ENCODE measurements at regions not wholly inside any gene's neighbourhood (a gene's known extent, or its start where the extent isn't known, plus 50 kb on each side); places are given as distances from the start of the nearest gene placed in this dataset.

DNA sequence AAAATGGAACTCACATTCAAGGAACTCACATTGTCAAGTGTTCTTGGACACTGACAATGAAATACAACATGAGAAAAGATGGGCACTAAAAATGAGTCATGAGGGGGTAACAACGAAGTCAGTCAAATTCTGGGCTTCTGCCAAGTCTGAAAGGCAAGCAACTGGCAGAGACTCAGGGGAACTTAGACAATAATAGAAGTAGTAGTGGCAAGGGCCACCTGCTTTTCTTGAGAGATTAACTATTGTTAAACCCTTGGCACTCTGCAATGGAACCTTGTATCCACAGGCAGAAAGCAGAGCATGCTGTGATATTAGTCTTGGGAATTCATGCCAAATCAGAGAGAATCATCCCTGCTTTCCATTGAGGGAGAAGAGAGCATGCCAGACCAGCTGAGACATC, 382.6 kb upstream of the CDH2 start:
- no peak overlapping the region for H3K27ac Mint-ChIP-seq
- H3K4me3 Mint-ChIP-seq, result no peak overlapping the region
- no peaks in the 10 kb centered on the region for H3K4me1 Mint-ChIP-seq (ENCODE audit: low read depth in 2 of 2)
- ATAC-seq (replicated peaks), result no peak
- no peak for DNase-seq
- H3K27me3 Mint-ChIP-seq, result no peaks in the 10 kb centered on the region
- no peaks in the 10 kb centered on the region for H3K36me3 Mint-ChIP-seq (ENCODE audit: insufficient read depth)
- H3K9me3 Mint-ChIP-seq, result peaks cover 2 to 4% of the 10 kb centered on the region in 2 donors

DNA sequence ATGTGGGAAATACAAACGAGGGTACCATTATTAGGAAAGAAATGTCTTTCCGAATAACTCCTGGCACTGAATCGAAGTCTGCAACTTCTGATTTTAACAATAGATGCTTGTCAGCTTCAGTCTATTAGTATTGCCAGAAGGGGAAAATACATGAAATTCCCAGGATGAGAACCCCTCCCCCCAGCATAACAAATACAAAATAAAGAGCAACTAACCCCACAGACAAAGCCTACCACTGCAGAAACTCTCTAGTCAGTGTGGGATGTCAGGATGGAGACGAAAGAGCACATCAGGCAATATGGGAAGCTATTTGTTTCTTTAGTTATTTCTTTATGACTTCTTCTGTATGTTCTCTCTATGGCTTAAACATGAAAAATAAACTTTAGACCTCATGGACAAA, 365.0 kb upstream of the CDH2 start:
- no peaks in the 10 kb centered on the region for H3K27me3 Mint-ChIP-seq
- H3K4me1 Mint-ChIP-seq (ENCODE audit: low read depth in 2 of 2), result no peaks in the 10 kb centered on the region
- ATAC-seq (replicated peaks) (no peak), DNase-seq (no peak)
- no peak overlapping the region for H3K4me3 Mint-ChIP-seq
- H3K9me3 Mint-ChIP-seq, result peaks cover 7% of the 10 kb centered on the region in 2 donors
- no peaks in the 10 kb centered on the region for H3K36me3 Mint-ChIP-seq (ENCODE audit: insufficient read depth)
- no peak overlapping the region for H3K27ac Mint-ChIP-seq

DNA sequence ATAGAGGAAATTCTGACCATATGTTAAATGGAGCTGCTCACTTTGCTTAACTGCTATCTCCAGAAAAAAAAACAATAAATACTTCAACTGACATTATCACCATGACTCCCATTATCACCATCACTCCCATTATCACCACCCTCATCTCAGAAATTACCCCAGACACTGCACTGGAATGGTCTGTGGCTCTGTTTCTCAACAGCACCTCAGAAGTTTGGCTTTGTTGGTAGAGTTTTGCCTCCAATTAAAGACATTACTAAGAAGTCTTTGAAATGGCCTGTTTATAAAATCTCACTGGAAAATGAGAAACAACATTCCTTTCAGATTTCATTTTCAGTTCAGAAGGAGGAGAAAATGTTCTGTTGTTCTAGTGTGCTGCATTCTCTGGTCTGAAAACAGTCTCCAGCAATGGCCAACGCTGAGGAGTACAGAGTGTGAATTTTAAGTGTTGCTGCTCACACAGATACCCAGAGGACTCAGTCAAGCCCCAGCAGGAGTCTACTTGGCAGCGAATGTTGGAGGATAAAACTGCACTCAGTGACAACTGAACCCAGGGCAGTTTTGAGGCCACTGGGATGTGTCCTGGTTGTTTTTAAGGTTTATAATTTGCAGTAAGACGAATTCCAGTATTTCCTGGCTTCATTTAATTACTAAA, 364.5 kb upstream of the CDH2 start:
- Mint-ChIP-seq H3K4me1 (ENCODE audit: low read depth in 2 of 2) (no peaks in the 10 kb centered on the region), H3K4me3 (no peak overlapping the region), H3K27me3 (no peaks in the 10 kb centered on the region), H3K9me3 (peaks cover 7% of the 10 kb centered on the region in 2 donors), H3K27ac (no peak overlapping the region), H3K36me3 (ENCODE audit: insufficient read depth) (no peaks in the 10 kb centered on the region)
- no peak for DNase-seq
- no peak for ATAC-seq (replicated peaks)

DNA sequence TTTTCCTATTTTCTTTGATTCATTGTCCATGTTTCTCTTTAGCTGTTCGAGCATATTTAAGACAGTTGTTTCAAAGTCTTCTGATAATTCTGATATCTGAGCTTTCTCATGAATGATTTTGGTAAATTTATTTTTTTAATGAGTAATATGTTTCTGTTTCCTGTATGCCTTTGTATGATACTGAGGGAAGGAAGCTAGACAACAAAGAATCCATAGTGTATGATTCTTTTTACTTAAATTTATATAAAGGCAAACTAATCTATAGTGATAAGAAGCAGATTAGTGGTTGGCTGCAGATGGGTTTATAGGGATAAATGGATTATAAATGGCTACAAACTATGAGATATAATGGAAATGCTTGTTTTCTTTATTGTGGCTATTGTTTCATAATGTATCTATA, 352.7 kb upstream of the CDH2 start:
- Mint-ChIP-seq H3K9me3 (peaks cover 9 to 10% of the 10 kb centered on the region in 2 donors), H3K27me3 (no peaks in the 10 kb centered on the region), H3K4me1 (ENCODE audit: low read depth in 2 of 2) (no peaks in the 10 kb centered on the region), H3K27ac (no peak overlapping the region), H3K36me3 (ENCODE audit: insufficient read depth) (no peaks in the 10 kb centered on the region), H3K4me3 (no peak overlapping the region)
- ATAC-seq (replicated peaks) (no peak), DNase-seq (no peak)

DNA sequence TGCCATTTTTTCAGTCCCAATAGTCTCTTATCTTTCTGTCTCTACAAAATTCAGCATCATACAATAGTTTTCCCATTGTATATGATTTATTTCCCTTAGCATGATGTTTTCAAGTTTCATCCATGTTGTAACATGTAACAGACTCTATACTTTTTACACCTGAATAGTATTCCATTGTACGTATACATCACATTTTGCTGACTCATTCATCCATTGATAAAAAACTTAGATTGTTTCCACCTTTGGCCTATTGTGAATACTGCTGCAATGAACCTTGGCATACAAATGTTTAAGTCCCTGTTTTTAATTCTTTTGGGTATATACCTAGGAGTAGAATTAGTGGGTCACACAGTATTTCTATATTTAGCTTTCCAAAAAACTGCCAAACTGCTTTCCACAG, 349.3 kb upstream of the CDH2 start:
- DNase-seq (no peak), ATAC-seq (replicated peaks) (no peak)
- Mint-ChIP-seq H3K27me3 (no peaks in the 10 kb centered on the region), H3K9me3 (peaks cover 4 to 8% of the 10 kb centered on the region in 2 donors), H3K36me3 (ENCODE audit: insufficient read depth) (no peaks in the 10 kb centered on the region), H3K27ac (no peak overlapping the region), H3K4me3 (no peak overlapping the region), H3K4me1 (ENCODE audit: low read depth in 2 of 2) (no peaks in the 10 kb centered on the region)

DNA sequence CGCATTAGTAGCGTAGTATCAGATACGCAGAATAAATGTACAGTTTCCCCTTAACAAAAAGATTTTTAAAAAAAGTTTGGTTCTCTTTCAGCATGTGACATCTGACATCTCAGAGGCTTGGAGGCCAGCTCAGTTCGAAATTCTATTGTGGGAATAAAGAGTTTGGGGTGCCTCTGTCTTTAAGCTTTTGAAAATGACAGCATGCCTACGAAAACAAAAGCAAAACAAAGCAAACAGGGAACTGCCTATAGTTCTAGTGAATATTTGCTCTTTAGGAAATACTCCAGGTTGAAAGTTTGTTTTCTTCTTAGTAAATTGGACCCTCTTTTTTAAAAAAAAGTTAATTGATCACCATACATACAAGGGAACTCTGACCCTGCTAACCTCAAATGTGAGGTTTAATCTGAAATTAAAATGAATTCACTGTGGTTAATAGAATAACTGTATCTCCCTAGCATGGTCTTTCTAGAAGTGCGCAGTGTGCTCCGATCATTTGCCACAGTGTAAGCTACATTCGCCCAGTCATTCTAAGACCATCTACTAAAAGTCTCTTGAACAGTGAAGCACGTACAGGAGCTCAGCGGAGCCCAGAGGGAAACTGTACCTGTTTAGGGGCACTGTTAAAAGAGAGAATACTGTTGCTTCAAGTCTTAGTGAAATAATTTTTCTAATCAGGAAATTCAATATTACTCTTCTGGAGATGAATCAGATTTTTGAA, 347.0 kb upstream of the CDH2 start:
- Mint-ChIP-seq H3K4me3 (no peak overlapping the region), H3K27me3 (no peaks in the 10 kb centered on the region), H3K9me3 (peaks cover 0 to 2% of the 10 kb centered on the region in 2 donors), H3K27ac (no peak overlapping the region), H3K4me1 (ENCODE audit: low read depth in 2 of 2) (no peaks in the 10 kb centered on the region), H3K36me3 (ENCODE audit: insufficient read depth) (peaks cover 3% of the 10 kb centered on the region)
- DNase-seq, result no peak
- no peak for ATAC-seq (replicated peaks)

DNA sequence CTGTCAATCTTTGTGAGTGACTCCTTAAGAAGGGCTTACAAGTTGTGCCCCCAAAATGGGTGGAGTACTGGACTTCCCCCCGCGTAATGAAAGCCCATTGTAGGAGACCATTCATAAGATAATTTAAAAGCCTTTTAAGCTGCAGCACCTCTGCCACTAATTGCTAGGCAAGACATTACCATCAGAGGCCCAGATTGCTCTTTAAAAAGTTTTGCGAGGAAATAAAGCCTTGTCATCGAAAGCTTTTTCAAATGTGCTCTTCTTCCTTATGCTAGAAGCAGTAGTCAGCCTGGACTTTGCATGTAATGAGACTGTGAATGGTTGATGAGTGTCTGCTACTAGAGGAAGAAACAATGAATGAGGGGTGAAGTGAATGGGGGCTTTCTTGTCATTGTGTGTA, 345.3 kb upstream of the CDH2 start:
- H3K27me3 Mint-ChIP-seq, result no peaks in the 10 kb centered on the region
- H3K9me3 Mint-ChIP-seq, result peaks cover 4 to 5% of the 10 kb centered on the region in 2 donors
- DNase-seq (no peak), ATAC-seq (replicated peaks) (no peak)
- no peaks in the 10 kb centered on the region for H3K4me1 Mint-ChIP-seq (ENCODE audit: low read depth in 2 of 2)
- H3K27ac Mint-ChIP-seq, result no peak overlapping the region
- peaks cover 3% of the 10 kb centered on the region for H3K36me3 Mint-ChIP-seq (ENCODE audit: insufficient read depth)
- H3K4me3 Mint-ChIP-seq, result no peak overlapping the region

DNA sequence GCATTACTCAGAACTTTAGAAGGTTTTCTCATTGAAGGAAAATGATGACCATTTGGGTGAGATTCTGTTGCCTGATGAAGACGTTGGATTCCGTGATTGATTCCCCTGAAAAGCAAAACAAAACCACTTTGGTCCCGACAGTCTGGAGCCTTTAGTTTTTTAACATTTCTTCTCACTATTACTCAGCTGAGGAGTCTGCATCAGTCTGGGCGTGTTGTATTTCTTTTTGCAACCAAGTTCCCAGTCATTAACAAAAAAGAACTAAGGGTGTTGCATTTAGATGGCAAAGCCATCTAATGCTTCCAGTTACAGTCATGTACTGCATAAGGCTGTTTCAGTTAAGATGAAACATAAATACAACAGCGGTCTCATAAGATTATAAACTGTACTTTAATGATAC, 343.1 kb upstream of the CDH2 start:
- Mint-ChIP-seq H3K27ac (no peak overlapping the region), H3K4me1 (ENCODE audit: low read depth in 2 of 2) (no peaks in the 10 kb centered on the region), H3K4me3 (no peak overlapping the region), H3K27me3 (no peaks in the 10 kb centered on the region), H3K9me3 (peaks cover 5 to 8% of the 10 kb centered on the region in 2 donors), H3K36me3 (ENCODE audit: insufficient read depth) (peaks cover 3% of the 10 kb centered on the region)
- ATAC-seq (replicated peaks), result no peak
- no peak for DNase-seq

DNA sequence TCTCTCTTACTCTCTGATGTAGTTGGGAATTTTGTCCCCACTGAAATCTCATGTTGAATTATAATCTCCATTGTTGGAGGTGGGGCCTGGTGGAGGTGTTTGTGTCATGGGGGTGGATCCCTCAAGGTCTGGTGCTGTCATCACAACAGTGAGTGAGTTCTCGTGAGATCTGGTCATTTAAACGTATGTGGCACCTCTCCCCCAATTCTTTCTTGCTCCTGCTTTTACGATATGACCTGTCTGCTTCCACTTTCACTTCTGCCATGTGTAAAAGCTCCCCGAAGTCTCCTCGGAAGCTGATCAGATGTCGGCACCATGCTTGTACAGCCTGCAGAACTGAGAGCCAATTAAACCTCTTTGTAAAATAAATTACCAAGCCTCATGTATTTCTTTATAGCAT, 337.8 kb upstream of the CDH2 start:
- Mint-ChIP-seq H3K27me3 (no peaks in the 10 kb centered on the region), H3K4me3 (no peak overlapping the region), H3K4me1 (ENCODE audit: low read depth in 2 of 2) (no peaks in the 10 kb centered on the region), H3K9me3 (peaks cover 10 to 28% of the 10 kb centered on the region in 2 donors), H3K36me3 (ENCODE audit: insufficient read depth) (no peaks in the 10 kb centered on the region), H3K27ac (no peak overlapping the region)
- ATAC-seq (replicated peaks) (no peak), DNase-seq (no peak)

DNA sequence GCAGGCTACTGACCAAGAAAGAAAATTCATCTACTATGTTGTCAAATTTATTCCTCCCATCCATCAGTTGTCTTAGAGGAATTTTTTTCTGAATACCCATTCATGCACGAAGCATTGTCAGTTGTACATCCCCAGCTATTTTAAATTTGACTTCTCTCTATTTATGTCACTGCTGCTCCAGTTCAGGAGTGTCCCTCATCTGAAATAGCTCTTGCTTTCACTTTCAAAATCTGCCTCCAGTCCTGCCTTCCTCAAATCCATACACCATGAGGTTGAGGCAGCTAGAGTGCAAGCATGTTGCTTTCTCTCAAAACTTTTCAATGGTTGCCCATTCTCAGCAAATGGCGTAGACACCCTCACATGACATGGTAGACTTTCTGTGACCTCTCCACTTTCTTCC, 335.4 kb upstream of the CDH2 start:
- no peaks in the 10 kb centered on the region for H3K27me3 Mint-ChIP-seq
- peaks cover 7 to 24% of the 10 kb centered on the region in 2 donors for H3K9me3 Mint-ChIP-seq
- no peaks in the 10 kb centered on the region for H3K4me1 Mint-ChIP-seq (ENCODE audit: low read depth in 2 of 2)
- no peak overlapping the region for H3K27ac Mint-ChIP-seq
- ATAC-seq (replicated peaks), result no peak
- DNase-seq, result no peak
- H3K36me3 Mint-ChIP-seq (ENCODE audit: insufficient read depth), result no peaks in the 10 kb centered on the region
- H3K4me3 Mint-ChIP-seq, result no peak overlapping the region

DNA sequence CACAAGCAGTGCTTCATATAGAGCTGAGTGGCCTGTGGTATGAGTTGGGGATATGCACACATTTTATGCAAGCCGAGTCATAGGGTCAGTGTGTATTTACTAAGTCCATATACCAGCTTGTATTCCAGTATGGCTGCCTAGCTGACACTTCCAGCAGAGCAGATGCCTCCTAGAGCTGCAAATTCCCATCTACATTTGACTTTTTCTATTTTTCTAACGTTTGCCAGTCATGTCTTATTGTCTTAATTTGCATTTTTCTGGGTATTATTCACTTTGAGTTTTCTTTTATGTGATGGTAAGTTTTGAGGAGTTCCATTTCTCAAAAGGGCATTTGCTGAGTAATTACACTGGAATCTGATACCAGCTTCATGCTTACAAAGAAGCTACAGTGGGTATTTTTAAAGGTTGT, 334.5 kb upstream of the CDH2 start:
- H3K27me3 Mint-ChIP-seq, result no peaks in the 10 kb centered on the region

DNA sequence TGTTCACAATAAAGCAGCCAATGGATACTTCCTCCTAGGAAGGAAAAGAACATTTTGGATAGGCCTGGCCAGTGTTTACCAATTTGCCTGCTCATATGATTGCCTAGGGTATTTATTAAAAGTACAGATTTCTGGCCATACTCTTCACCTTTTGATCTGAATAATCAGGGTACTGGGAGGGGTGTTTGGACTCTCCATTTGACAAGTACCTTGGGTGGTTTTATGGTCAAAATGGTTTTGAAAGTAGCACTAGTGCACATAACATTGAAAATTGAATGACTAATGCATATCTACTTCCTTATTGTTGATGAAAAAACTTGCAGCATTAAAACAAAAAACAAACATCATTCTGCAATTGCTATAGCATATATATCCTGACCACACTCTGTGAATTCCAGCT, 333.3 kb upstream of the CDH2 start:
- H3K36me3 Mint-ChIP-seq (ENCODE audit: insufficient read depth), result no peaks in the 10 kb centered on the region
- no peak for ATAC-seq (replicated peaks)
- no peak overlapping the region for H3K4me3 Mint-ChIP-seq
- no peak overlapping the region for H3K27ac Mint-ChIP-seq
- DNase-seq, result no peak
- no peaks in the 10 kb centered on the region for H3K27me3 Mint-ChIP-seq
- H3K9me3 Mint-ChIP-seq, result peaks cover 10 to 22% of the 10 kb centered on the region in 2 donors
- H3K4me1 Mint-ChIP-seq (ENCODE audit: low read depth in 2 of 2), result no peaks in the 10 kb centered on the region

More for the DNA sequence above, 334.5 kb upstream of the CDH2 start:
- ATAC-seq (replicated peaks), result no peak
- DNase-seq, result no peak
- no peaks in the 10 kb centered on the region for H3K4me1 Mint-ChIP-seq (ENCODE audit: low read depth in 2 of 2)
- H3K27ac Mint-ChIP-seq, result no peak overlapping the region
- H3K4me3 Mint-ChIP-seq, result no peak overlapping the region
- H3K36me3 Mint-ChIP-seq (ENCODE audit: insufficient read depth), result no peaks in the 10 kb centered on the region
- peaks cover 10 to 24% of the 10 kb centered on the region in 2 donors for H3K9me3 Mint-ChIP-seq

DNA sequence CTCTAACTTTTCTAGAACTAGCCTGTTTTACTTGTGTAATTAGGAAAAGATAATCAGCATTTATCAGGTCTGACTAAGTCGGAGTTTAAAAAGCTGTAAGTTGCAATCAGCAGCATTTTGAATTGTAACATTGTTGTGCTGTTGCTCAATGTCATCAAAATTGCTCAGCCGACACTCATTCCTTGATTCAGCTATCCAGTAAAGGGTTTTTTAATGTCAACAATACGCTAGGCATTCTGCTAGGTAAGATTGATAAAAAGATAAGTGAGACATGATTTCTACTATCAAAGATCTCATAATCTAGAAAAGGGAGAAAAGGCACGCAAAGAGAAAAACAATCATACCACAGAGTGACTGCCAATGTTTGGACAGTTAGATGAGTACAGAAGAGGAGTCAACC, 327.1 kb upstream of the CDH2 start:
- Mint-ChIP-seq H3K27ac (no peak overlapping the region), H3K27me3 (no peaks in the 10 kb centered on the region), H3K9me3 (peaks cover 7 to 9% of the 10 kb centered on the region in 2 donors), H3K4me3 (no peak overlapping the region), H3K36me3 (ENCODE audit: insufficient read depth) (no peaks in the 10 kb centered on the region), H3K4me1 (ENCODE audit: low read depth in 2 of 2) (no peaks in the 10 kb centered on the region)
- ATAC-seq (replicated peaks), result no peak
- DNase-seq, result no peak

DNA sequence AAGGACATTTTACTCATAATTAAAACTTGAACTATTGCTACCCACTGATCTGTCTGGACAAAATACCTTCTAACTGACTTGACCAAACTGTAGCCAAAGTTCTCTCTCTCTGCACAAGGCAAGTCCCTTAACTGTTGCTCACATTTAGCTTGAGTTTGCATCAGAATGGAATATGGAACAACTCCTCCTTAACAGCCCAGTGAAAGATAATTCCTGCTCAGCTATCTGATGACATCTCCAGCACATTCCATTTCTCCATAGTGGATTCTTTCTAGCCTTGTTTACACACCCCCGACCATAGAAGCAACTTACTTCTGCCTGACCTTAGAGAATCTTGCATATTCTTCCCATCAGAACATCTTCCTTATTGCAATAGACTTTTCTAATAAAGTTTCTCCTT, 317.2 kb upstream of the CDH2 start:
- ATAC-seq (replicated peaks), result no peak
- Mint-ChIP-seq H3K36me3 (ENCODE audit: insufficient read depth) (no peaks in the 10 kb centered on the region), H3K4me3 (no peak overlapping the region), H3K27me3 (no peaks in the 10 kb centered on the region), H3K27ac (no peak overlapping the region), H3K4me1 (ENCODE audit: low read depth in 2 of 2) (no peaks in the 10 kb centered on the region), H3K9me3 (peaks cover 6 to 9% of the 10 kb centered on the region in 2 donors)
- no peak for DNase-seq

Data from effector memory CD8-positive, alpha-beta T cell (primary cell).